ENCODE measurements at regions not wholly inside any gene's neighbourhood (a gene's known extent, or its start where the extent isn't known, plus 50 kb on each side); places are given as distances from the start of the nearest gene placed in this dataset.
"Not testable (repeated sequence)": the region's sequence is repeated elsewhere in the genome, so short reads cannot be mapped to it uniquely, and the experiment has no call there.

GRCh38 chr1:67482733-67483482 lies 52.7 kb upstream of the SERBP1 start:
- DNase-seq (ENCODE audit: low spot score), result no peak

GRCh38 chr1:67484492-67484891 lies 54.3 kb upstream of the SERBP1 start:
- DNase-seq (ENCODE audit: low spot score), result no peak

- DNase-seq (ENCODE audit: low spot score), result no peak
These were observed 55.0 kb upstream of the SERBP1 start for GRCh38 chr1:67485046-67485811.

GRCh38 chr1:67489643-67490042 lies 59.4 kb upstream of the SERBP1 start:
- peak; percentile 25 for DNase-seq (ENCODE audit: low spot score)

GRCh38 chr1:67491280-67491679 lies 61.1 kb upstream of the SERBP1 start:
- DNase-seq (ENCODE audit: low spot score), result no peak

GRCh38 chr1:67493148-67493547 lies 62.9 kb upstream of the SERBP1 start:
- no peak for DNase-seq (ENCODE audit: low spot score)

GRCh38 chr1:67495327-67495726 lies 65.1 kb upstream of the SERBP1 start:
- DNase-seq (ENCODE audit: low spot score), result no peak

- DNase-seq (ENCODE audit: low spot score), result no peak
These were observed 66.1 kb upstream of the SERBP1 start for GRCh38 chr1:67496329-67496728.

- peak; percentile 87 for DNase-seq (ENCODE audit: low spot score)
These were observed 70.3 kb upstream of the SERBP1 start for GRCh38 chr1:67500413-67500959.

GRCh38 chr1:67503974-67504373 lies 73.8 kb upstream of the SERBP1 start:
- no peak for DNase-seq (ENCODE audit: low spot score)

- not testable (repeated sequence) for DNase-seq (ENCODE audit: low spot score)
These were observed 83.4 kb upstream of the SERBP1 start for GRCh38 chr1:67513392-67514294.

GRCh38 chr1:67514300-67514699 lies 84.1 kb upstream of the SERBP1 start:
- no peak for DNase-seq (ENCODE audit: low spot score)

- no peak for DNase-seq (ENCODE audit: low spot score)
These were observed 84.6 kb upstream of the SERBP1 start for GRCh38 chr1:67514786-67515185.

GRCh38 chr1:67515324-67516080 lies 85.3 kb upstream of the SERBP1 start:
- DNase-seq (ENCODE audit: low spot score), result no peak

- no peak for DNase-seq (ENCODE audit: low spot score)
These were observed 86.8 kb upstream of the SERBP1 start for GRCh38 chr1:67517046-67517445.

GRCh38 chr1:67522001-67522441 lies 91.8 kb upstream of the SERBP1 start:
- DNase-seq (ENCODE audit: low spot score), result peak; percentile 45

GRCh38 chr1:67522793-67523192 lies 92.6 kb upstream of the SERBP1 start:
- no peak for DNase-seq (ENCODE audit: low spot score)

- peak; percentile 76 for DNase-seq (ENCODE audit: low spot score)
These were observed 94.2 kb upstream of the SERBP1 start for GRCh38 chr1:67524143-67525052.

- DNase-seq (ENCODE audit: low spot score), result no peak
These were observed 95.0 kb upstream of the SERBP1 start for GRCh38 chr1:67525053-67525760.

GRCh38 chr1:67528141-67528540 lies 97.9 kb upstream of the SERBP1 start:
- no peak for DNase-seq (ENCODE audit: low spot score)

Data from kidney tubule cell (primary cell).